ENCODE measurements at regions not wholly inside any gene's neighbourhood (a gene's known extent, or its start where the extent isn't known, plus 50 kb on each side); places are given as distances from the start of the nearest gene placed in this dataset.

DNA sequence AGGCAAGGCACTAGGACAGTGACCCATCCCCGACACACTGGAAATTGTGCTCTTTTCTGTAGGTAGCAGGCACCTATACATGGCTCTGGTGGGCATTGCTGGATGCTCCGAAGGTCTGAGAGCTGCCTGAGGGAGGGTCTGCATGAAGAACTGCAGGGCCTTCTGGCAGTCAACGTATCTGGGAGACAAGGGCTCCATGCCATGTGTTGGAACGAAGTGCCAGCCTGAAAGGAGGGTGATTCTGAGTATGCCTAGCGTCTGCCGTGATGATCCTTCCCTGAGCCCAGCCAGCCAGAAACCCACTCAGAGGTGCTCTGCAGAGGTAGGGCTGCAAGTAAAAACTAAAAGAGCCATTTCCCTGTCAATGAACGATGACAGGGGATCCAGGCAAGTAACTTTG is 453.2 kb downstream of the MED10 start:
- no peak for TF ChIP-seq POLR2A (IDR thresholded peaks at IDR 0.05; ENCODE audit: low read length)
- no peak for TF ChIP-seq GATA1 (IDR thresholded peaks at IDR 0.05; ENCODE audit: low read depth, low read length)

All from erythroblast (primary cell).